Chondrocyte (in vitro differentiated cells): ENCODE measurements at regions not wholly inside any gene's neighbourhood (a gene's known extent, or its start where the extent isn't known, plus 50 kb on each side); places are given as distances from the start of the nearest gene placed in this dataset.

ENCODE experiments used
- DNase-seq: peaks from one replicate; pipeline ENCODE4 v3.0.0; 2021; ENCODE audit warnings: mixed read lengths, low spot score
- H3K27ac Mint-ChIP-seq: one replicate; pipeline ENCODE4 v1.8.0; 2021; ENCODE audit warnings: mild to moderate bottlenecking, moderate library complexity, mixed read lengths; ENCODE audit not compliant: unreplicated experiment
- H3K27me3 Mint-ChIP-seq: 2 replicates; pipeline ENCODE4 v1.8.0; 2021; ENCODE audit warnings: low read depth, mixed read lengths
- H3K36me3 Mint-ChIP-seq: 2 replicates; pipeline ENCODE4 v1.8.0; 2021; ENCODE audit warnings: low read depth, mixed read lengths
- H3K4me1 Mint-ChIP-seq: 2 replicates; pipeline ENCODE4 v1.8.0; 2021; ENCODE audit warnings: low read depth, mild to moderate bottlenecking, mixed read lengths
- H3K4me3 Mint-ChIP-seq: one replicate; pipeline ENCODE4 v1.8.0; 2021; ENCODE audit warnings: mild to moderate bottlenecking, moderate library complexity, mixed read lengths; ENCODE audit not compliant: unreplicated experiment
- H3K9me3 Mint-ChIP-seq: 2 replicates; pipeline ENCODE4 v1.8.0; 2021; ENCODE audit warnings: low read depth, mixed read lengths
- CTCF ChIP-seq: fragments of 200-600 bp; sonication (generic); IDR thresholded peaks from 2 replicates; pipeline ENCODE4 v1.5.0; 2021; ENCODE audit warnings: antibody characterized with exemption, mild to moderate bottlenecking, moderate library complexity

GRCh38 chr2:37792366-37792765 lies 120.9 kb upstream of the CDC42EP3 start:
- no peak for DNase-seq
- no peak for TF ChIP-seq CTCF
- Mint-ChIP-seq H3K27me3 (no peaks in the 10 kb centered on the region), H3K4me1 (peaks cover 64% of the 10 kb centered on the region), H3K36me3 (peaks cover 13% of the 10 kb centered on the region), H3K27ac (no peak overlapping the region), H3K9me3 (peaks cover 29% of the 10 kb centered on the region), H3K4me3 (no peak overlapping the region)

- TF ChIP-seq CTCF, result no peak
- Mint-ChIP-seq H3K27ac (no peak overlapping the region), H3K4me1 (peaks cover 67% of the 10 kb centered on the region), H3K36me3 (peaks cover 10% of the 10 kb centered on the region), H3K9me3 (peaks cover 25% of the 10 kb centered on the region), H3K4me3 (no peak overlapping the region), H3K27me3 (no peaks in the 10 kb centered on the region)
- no peak for DNase-seq
Measured at GRCh38 chr2:37793004-37793403, 121.6 kb upstream of the CDC42EP3 start.

GRCh38 chr2:37794717-37795116 lies 123.3 kb upstream of the CDC42EP3 start:
- Mint-ChIP-seq H3K9me3 (peaks cover 8% of the 10 kb centered on the region), H3K27ac (no peak overlapping the region), H3K4me3 (no peak overlapping the region), H3K4me1 (peaks cover 73% of the 10 kb centered on the region), H3K27me3 (no peaks in the 10 kb centered on the region), H3K36me3 (peaks cover under 1% of the 10 kb centered on the region)
- no peak for DNase-seq
- no peak for TF ChIP-seq CTCF

- peaks cover 7% of the 10 kb centered on the region for H3K9me3 Mint-ChIP-seq
- H3K4me1 Mint-ChIP-seq, result peaks cover 75% of the 10 kb centered on the region
- H3K27me3 Mint-ChIP-seq, result no peaks in the 10 kb centered on the region
- H3K27ac Mint-ChIP-seq, result no peak overlapping the region
- no peak for TF ChIP-seq CTCF
- no peaks in the 10 kb centered on the region for H3K36me3 Mint-ChIP-seq
- DNase-seq, result no peak
- no peak overlapping the region for H3K4me3 Mint-ChIP-seq
Measured at GRCh38 chr2:37795456-37795855, 124.0 kb upstream of the CDC42EP3 start.

GRCh38 chr2:37795938-37796337 lies 124.5 kb upstream of the CDC42EP3 start:
- TF ChIP-seq CTCF, result no peak
- H3K36me3 Mint-ChIP-seq, result no peaks in the 10 kb centered on the region
- DNase-seq, result no peak
- peaks cover 74% of the 10 kb centered on the region for H3K4me1 Mint-ChIP-seq
- H3K4me3 Mint-ChIP-seq, result no peak overlapping the region
- peaks cover 6% of the 10 kb centered on the region for H3K9me3 Mint-ChIP-seq
- H3K27me3 Mint-ChIP-seq, result no peaks in the 10 kb centered on the region
- peak overlapping the region; percentile 68 for H3K27ac Mint-ChIP-seq
